Heart right ventricle (tissue), 16 donors: ENCODE measurements at regions not wholly inside any gene's neighbourhood (a gene's known extent, or its start where the extent isn't known, plus 50 kb on each side); places are given as distances from the start of the nearest gene placed in this dataset.

Source experiments
- ATAC-seq, 8 donors: fragments of 200-7000 bp; cut with Tn5 transposase; one replicate each; pipeline ENCODE4 v1.9.1; 2020; ENCODE audit warnings: mild to moderate bottlenecking in 8 of 8, moderate library complexity in 8 of 8, moderate number of reproducible peaks in 1 of 8
- DNase-seq, 2 donors: peaks; one replicate each; pipeline ENCODE4 v3.0.0-alpha.2; 2020
- H3K27ac ChIP-seq, 10 donors: fragments of 200-600 bp; sonication (generic) in 2 of 10; one replicate each; pipeline versions ENCODE4 v1.5.0 to v1.8.0; 2020 to 2022; ENCODE audit warnings: mild to moderate bottlenecking in 3 of 10
- H3K27me3 ChIP-seq, 7 donors: fragments of 200-600 bp; one replicate each; pipeline ENCODE4 v1.8.0; 2021 to 2022; ENCODE audit warnings: mild to moderate bottlenecking in 2 of 7
- H3K36me3 ChIP-seq, 9 donors: fragments of 200-600 bp; sonication (generic) in 1 of 9; one replicate each; pipeline versions ENCODE4 v1.5.0 to v1.8.0; 2020 to 2022; ENCODE audit warnings: mild to moderate bottlenecking in 2 of 9
- H3K4me1 ChIP-seq, 9 donors: fragments of 200-600 bp; sonication (generic) in 1 of 9; one replicate each; pipeline versions ENCODE4 v1.5.0 to v1.8.0; 2020 to 2022; ENCODE audit warnings: mild to moderate bottlenecking in 4 of 9
- H3K4me3 ChIP-seq, 10 donors: fragments of 200-600 bp; sonication (generic) in 2 of 10; one replicate each; pipeline versions ENCODE4 v1.5.0 to v1.8.0; 2020 to 2022; ENCODE audit warnings: mild to moderate bottlenecking in 7 of 10, moderate library complexity in 2 of 10
- H3K9me3 ChIP-seq, 11 donors: fragments of 200-600 bp in 10 of 11; sonication (generic) in 2 of 11; one replicate each; pipeline versions ENCODE4 v1.5.0 to v1.8.0; 2013 to 2022; ENCODE audit warnings: mild to moderate bottlenecking in 2 of 11, control low read depth in 1 of 11, moderate library complexity in 1 of 11
- WGBS, 2 donors: extraction: QIAGEN DNeasy Blood & Tissue Kit; methylation state at CpG; one replicate each; pipeline ENCODE4 v1.1.7; 2013; ENCODE audit warnings: inconsistent platforms in 1 of 2; 5-methylcytosine and 5-hydroxymethylcytosine counted together
- intact Hi-C, 10 donors: fragments of 100-400 bp; cut with DNase I; formaldehyde crosslinking; loops; one replicate each; pipeline versions ENCODE4 v1.11.1 to v1.14.2; 2022
- TF ChIP-seq, protein P1 (sequence below), 9 donors: fragments of 200-600 bp; sonication (generic) in 2 of 9; IDR thresholded peaks; one replicate each; pipeline versions ENCODE4 v1.5.0 to v1.8.0; 2021 to 2022; ENCODE audit warnings: antibody characterized with exemption in 9 of 9, mild to moderate bottlenecking in 5 of 9, moderate library complexity in 1 of 9
- donor health status: Arrhythmogenic right ventricular cardiomyopathy.
- donor health status: ischemic (EF 13 %, LVEDD 7.1; RV severe dilation, severe dysfunction).
- donor health status: healthy with polysubstance abuse.
- donor health status: DM: no; HTN: yes; CAD: no.
- donor health status: DM: no; HTN: no; CAD: no.
- donor health status: ischemic (EF 25% LVEDD 6.9; RV normal size, moderate dysfunction).
- donor health status: ischemic (EF 25% LVEDD 5.7; RV mildly dilated, moderate dysfunction).
- donor health status: healthy.
- donor health status: DM: yes; HTN: yes; CAD: no.
- donor health status: Ischemic cardiomyopathy.
- donor health status: ischemic (EF 35%, LVEDD 5.7; RV mildly dilated, moderate dysfunction).
- donor health status: nonischemic (EF 11% LVEDD 7.7; RV severe dilation, severe dysfunction).
- donor health status: DM: yes; HTN: yes; CAD: no.
- donor health status: PGD.
- donor health status: ischemic (EF 29% LVEDD 5.4; RV normal size, mild dysfunction).
- donor health status: nonischemic (EF 23%, LVEDD 6.1; RV moderate dilation, normal function).

DNA sequence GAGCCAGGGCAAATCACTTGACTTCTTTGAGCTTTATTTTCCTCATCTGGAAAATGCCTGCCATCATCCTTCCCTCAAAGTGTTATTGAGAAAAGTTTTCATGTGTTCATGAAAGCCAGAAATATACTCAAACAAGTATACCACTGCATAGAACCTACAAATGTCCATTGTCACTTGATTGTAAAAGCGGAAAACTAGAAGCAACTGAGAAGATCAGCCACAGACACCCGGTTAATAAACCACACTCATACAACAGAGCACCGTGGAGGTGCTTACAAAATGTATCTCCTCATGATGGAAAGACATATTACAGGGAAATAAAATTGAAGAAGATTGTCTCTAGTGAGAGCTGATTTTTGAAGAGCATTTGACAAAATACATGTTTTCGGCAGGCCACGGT, 117.2 kb upstream of the MSX2 start:
- Histone ChIP-seq H3K36me3 (no peaks in the 10 kb centered on the region), H3K27me3 (peaks cover 0 to 20% (median 5%) of the 10 kb centered on the region in 7 donors), H3K9me3 (peaks cover 0 to 11% (median 0%) of the 10 kb centered on the region in 11 donors), H3K4me3 (no peak overlapping the region), H3K27ac (no peak overlapping the region), H3K4me1 (no peaks in the 10 kb centered on the region)
- ATAC-seq (no peak), DNase-seq (no peak)
- 91 to 93% methylated on average over 5 of the region's 5 CpGs for WGBS, 2 donors
- TF ChIP-seq, protein P1, sequence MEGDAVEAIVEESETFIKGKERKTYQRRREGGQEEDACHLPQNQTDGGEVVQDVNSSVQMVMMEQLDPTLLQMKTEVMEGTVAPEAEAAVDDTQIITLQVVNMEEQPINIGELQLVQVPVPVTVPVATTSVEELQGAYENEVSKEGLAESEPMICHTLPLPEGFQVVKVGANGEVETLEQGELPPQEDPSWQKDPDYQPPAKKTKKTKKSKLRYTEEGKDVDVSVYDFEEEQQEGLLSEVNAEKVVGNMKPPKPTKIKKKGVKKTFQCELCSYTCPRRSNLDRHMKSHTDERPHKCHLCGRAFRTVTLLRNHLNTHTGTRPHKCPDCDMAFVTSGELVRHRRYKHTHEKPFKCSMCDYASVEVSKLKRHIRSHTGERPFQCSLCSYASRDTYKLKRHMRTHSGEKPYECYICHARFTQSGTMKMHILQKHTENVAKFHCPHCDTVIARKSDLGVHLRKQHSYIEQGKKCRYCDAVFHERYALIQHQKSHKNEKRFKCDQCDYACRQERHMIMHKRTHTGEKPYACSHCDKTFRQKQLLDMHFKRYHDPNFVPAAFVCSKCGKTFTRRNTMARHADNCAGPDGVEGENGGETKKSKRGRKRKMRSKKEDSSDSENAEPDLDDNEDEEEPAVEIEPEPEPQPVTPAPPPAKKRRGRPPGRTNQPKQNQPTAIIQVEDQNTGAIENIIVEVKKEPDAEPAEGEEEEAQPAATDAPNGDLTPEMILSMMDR (IDR thresholded peaks at IDR 0.05) = no peak
- intact Hi-C loops = no loop called here

DNA sequence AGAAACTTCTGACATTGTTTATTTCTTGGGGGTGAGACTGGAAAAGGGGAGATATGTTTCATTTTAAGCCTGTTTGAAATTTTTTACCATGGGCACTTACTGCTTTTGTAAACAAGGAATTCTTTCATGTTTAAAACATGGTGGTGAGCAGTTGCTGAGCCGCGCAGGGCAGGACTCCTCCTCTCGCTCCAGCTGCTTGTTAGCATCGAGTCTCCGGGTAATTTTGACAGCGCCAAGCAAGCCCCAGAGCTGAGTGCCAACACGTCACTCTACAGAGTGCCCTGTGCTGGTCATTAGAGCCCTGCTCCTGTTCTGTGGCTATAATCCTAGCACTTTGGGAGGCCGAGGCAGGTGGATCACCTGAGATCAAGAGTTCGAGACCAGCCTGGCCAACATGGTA, 116.5 kb upstream of the MSX2 start:
- no peak overlapping the region for H3K4me3 ChIP-seq
- no peak for DNase-seq
- no peak overlapping the region for H3K27ac ChIP-seq
- intact Hi-C loops = no loop called here
- H3K9me3 ChIP-seq = peaks cover 0 to 11% (median 0%) of the 10 kb centered on the region in 11 donors
- H3K4me1 ChIP-seq = no peaks in the 10 kb centered on the region
- H3K27me3 ChIP-seq = peaks cover 0 to 21% (median 5%) of the 10 kb centered on the region in 7 donors
- no peak for ATAC-seq
- 76 to 79% methylated on average over 9 of the region's 9 CpGs for WGBS, 2 donors
- no peaks in the 10 kb centered on the region for H3K36me3 ChIP-seq
- TF ChIP-seq, protein P1 (IDR thresholded peaks at IDR 0.05) = no peak

DNA sequence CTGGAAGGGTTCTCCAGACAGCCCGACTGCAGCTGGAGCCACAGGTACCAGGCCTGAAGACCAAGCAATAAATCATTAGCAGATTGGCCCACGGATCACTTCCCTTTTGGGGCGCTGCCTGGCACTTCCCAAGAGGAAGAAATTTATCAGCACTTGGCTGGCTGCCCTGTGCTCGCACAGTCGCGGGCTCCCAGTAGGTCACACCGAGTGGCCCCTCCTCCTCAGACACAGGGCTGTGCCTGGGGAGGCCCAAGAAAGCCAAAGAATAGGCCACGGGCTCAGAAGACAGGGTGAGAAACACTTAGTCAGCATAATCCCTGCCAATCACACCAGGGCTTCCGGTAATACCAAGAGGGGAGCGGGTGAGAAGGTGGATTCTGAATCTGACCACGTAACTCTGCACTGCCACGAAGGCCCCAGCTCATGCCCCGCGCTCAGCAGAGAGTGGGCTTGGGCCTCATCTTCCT, 115.7 kb upstream of the MSX2 start:
- ATAC-seq (peak in 5 of 8 donors; percentile 29 to 56 (median 50)), DNase-seq (peak; percentile 6 to 25)
- intact Hi-C loops = no loop called here
- H3K9me3 ChIP-seq = peaks cover 0 to 11% (median 0%) of the 10 kb centered on the region in 11 donors
- WGBS, 2 donors = 31 to 36% methylated on average over 14 of the region's 14 CpGs
- TF ChIP-seq, protein P1 (IDR thresholded peaks at IDR 0.05) = no peak
- H3K27ac ChIP-seq = no peak overlapping the region
- H3K4me3 ChIP-seq = no peak overlapping the region
- H3K4me1 ChIP-seq = no peaks in the 10 kb centered on the region
- H3K27me3 ChIP-seq = peaks cover 0 to 22% (median 9%) of the 10 kb centered on the region in 7 donors
- H3K36me3 ChIP-seq = no peaks in the 10 kb centered on the region

DNA sequence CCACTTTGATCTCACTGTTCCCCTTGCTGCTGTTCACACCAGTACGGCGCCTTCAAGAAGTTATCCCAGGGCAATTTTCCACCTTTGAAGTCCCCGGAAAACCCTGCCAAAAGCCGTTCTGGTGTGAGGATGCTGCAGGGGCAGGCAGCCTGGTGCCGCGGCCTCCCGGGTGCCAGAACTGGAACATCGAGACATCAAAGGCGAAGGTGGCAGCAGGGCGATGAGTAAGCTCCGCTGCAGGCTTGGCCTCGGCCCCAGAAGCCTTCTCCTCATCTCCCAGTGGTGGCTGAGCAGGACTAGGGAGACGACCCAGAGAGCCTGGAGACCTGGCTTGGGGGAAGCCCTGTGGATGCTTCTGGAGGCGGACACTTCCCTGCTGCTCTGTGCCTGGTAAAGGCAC, 115.3 kb upstream of the MSX2 start:
- no peak for ATAC-seq
- WGBS, 2 donors = 59 to 74% methylated on average over 14 of the region's 14 CpGs
- TF ChIP-seq, protein P1 (IDR thresholded peaks at IDR 0.05) = no peak
- no peaks in the 10 kb centered on the region for H3K36me3 ChIP-seq
- intact Hi-C loops = no loop called here
- H3K9me3 ChIP-seq = peaks cover 0 to 7% (median 0%) of the 10 kb centered on the region in 11 donors
- H3K27ac ChIP-seq = no peak overlapping the region
- H3K27me3 ChIP-seq = peaks cover 0 to 26% (median 10%) of the 10 kb centered on the region in 7 donors
- H3K4me1 ChIP-seq = no peaks in the 10 kb centered on the region
- H3K4me3 ChIP-seq = no peak overlapping the region
- no peak for DNase-seq
